GM18498 (cell line): ENCODE measurements at regions not wholly inside any gene's neighbourhood (a gene's known extent, or its start where the extent isn't known, plus 50 kb on each side); places are given as distances from the start of the nearest gene placed in this dataset.

ENCODE experiments used
- ATAC-seq: cut with Tn5 transposase; IDR thresholded peaks from one replicate; pipeline ENCODE4 v1.9.1; 2021; ENCODE audit warnings: mild to moderate bottlenecking, moderate library complexity; ENCODE audit not compliant: unreplicated experiment

GRCh38 chr4:175871774-175872405 lies 59.8 kb upstream of the GPM6A start:
- no peak for ATAC-seq

GRCh38 chr4:175873707-175874106 lies 61.6 kb upstream of the GPM6A start:
- ATAC-seq: no peak

GRCh38 chr4:175874306-175874705 lies 62.2 kb upstream of the GPM6A start:
- no peak for ATAC-seq

- no peak for ATAC-seq
Measured at GRCh38 chr4:175875993-175876771, 64.1 kb upstream of the GPM6A start.

GRCh38 chr4:175882891-175883290 lies 70.8 kb upstream of the GPM6A start:
- no peak for ATAC-seq

GRCh38 chr4:175884048-175884447 lies 72.0 kb upstream of the GPM6A start:
- no peak for ATAC-seq

- no peak for ATAC-seq
Measured at GRCh38 chr4:175891231-175891630, 79.2 kb upstream of the GPM6A start.

- no peak for ATAC-seq
Measured at GRCh38 chr4:175891851-175892250, 79.8 kb upstream of the GPM6A start.

GRCh38 chr4:175905925-175906324 lies 93.9 kb upstream of the GPM6A start:
- no peak for ATAC-seq

GRCh38 chr4:175906384-175906783 lies 94.3 kb upstream of the GPM6A start:
- ATAC-seq: no peak

- no peak for ATAC-seq
Measured at GRCh38 chr4:175910700-175911099, 98.6 kb upstream of the GPM6A start.

GRCh38 chr4:175916626-175917351 lies 104.7 kb upstream of the GPM6A start:
- no peak for ATAC-seq

GRCh38 chr4:175927121-175927520 lies 115.1 kb upstream of the GPM6A start:
- peak; percentile 64 for ATAC-seq

- ATAC-seq: no peak
Measured at GRCh38 chr4:175929441-175929840, 117.4 kb upstream of the GPM6A start.

- no peak for ATAC-seq
Measured at GRCh38 chr4:175929932-175930331, 117.9 kb upstream of the GPM6A start.

- no peak for ATAC-seq
Measured at GRCh38 chr4:175930471-175930870, 118.4 kb upstream of the GPM6A start.

GRCh38 chr4:175932116-175932515 lies 120.1 kb upstream of the GPM6A start:
- no peak for ATAC-seq

GRCh38 chr4:175934506-175934905 lies 122.4 kb upstream of the GPM6A start:
- ATAC-seq: no peak

- ATAC-seq: no peak
Measured at GRCh38 chr4:175935016-175935661, 123.1 kb upstream of the GPM6A start.

- no peak for ATAC-seq
Measured at GRCh38 chr4:175944126-175944910, 121.3 kb upstream of the WDR17 start.
